OCI-LY1 (cell line): ENCODE measurements at regions not wholly inside any gene's neighbourhood (a gene's known extent, or its start where the extent isn't known, plus 50 kb on each side); places are given as distances from the start of the nearest gene placed in this dataset.

Experiments
- H2AFZ ChIP-seq: fragments of 200-600 bp; sonication (generic), shearing (Covaris generic); 2 replicates; pipeline ENCODE4 v1.6.0; 2014; ENCODE audit warnings: antibody characterized with exemption, mild to moderate bottlenecking, low read length
- H3F3A ChIP-seq: fragments of 200-600 bp; sonication (generic), shearing (Covaris generic); 2 replicates; pipeline ENCODE4 v1.6.0; 2014; ENCODE audit warnings: mild to moderate bottlenecking, antibody characterized with exemption, low read length, moderate library complexity; ENCODE audit not compliant: insufficient read depth
- H3K27ac ChIP-seq: fragments of 200-600 bp; sonication (generic); 2 replicates; pipeline ENCODE4 v1.5.1; 2014; ENCODE audit warnings: low read length, mixed run types, mild to moderate bottlenecking, low read depth; ENCODE audit not compliant: poor library complexity, severe bottlenecking
- H3K27me3 ChIP-seq: fragments of 200-600 bp; sonication (generic); 2 replicates; pipeline ENCODE4 v1.6.0; 2014; ENCODE audit warnings: antibody characterized with exemption, mild to moderate bottlenecking, low read length, moderate library complexity; ENCODE audit not compliant: insufficient read depth
- H3K36me3 ChIP-seq: fragments of 200-600 bp; sonication (generic); 2 replicates; pipeline ENCODE4 v1.6.1; 2014; ENCODE audit warnings: mild to moderate bottlenecking, antibody characterized with exemption, low read length, moderate library complexity, mixed read lengths; ENCODE audit not compliant: insufficient read depth
- H3K4me1 ChIP-seq: fragments of 200-600 bp; sonication (generic); 2 replicates; pipeline ENCODE4 v1.5.1; 2014; ENCODE audit warnings: mild to moderate bottlenecking, low read length, moderate library complexity; ENCODE audit not compliant: insufficient read depth, severe bottlenecking
- H3K4me2 ChIP-seq: fragments of 200-600 bp; sonication (generic), shearing (Covaris generic); 2 replicates; pipeline ENCODE4 v1.6.1; 2014; ENCODE audit warnings: low read length
- H3K4me3 ChIP-seq: fragments of 200-600 bp; sonication (generic); 2 replicates; pipeline ENCODE4 v1.5.1; 2014; ENCODE audit warnings: low read length, low read depth, mild to moderate bottlenecking, mixed read lengths; ENCODE audit not compliant: poor library complexity, severe bottlenecking
- H3K79me2 ChIP-seq: fragments of 200-600 bp; shearing (Covaris generic); 2 replicates; pipeline ENCODE4 v1.6.1; 2016; ENCODE audit warnings: mixed run types, low read length, mixed read lengths; ENCODE audit not compliant: insufficient read depth
- H3K9ac ChIP-seq: fragments of 200-600 bp; sonication (generic), shearing (Covaris generic); 2 replicates; pipeline ENCODE4 v1.6.1; 2014; ENCODE audit warnings: mild to moderate bottlenecking, low read length, mixed read lengths
- H3K9me2 ChIP-seq: fragments of 200-600 bp; sonication (generic), shearing (Covaris generic); 2 replicates; pipeline ENCODE4 v1.6.1; 2014; ENCODE audit warnings: low read depth, mild to moderate bottlenecking, low read length, mixed read lengths
- H3K9me3 ChIP-seq: fragments of 200-600 bp; shearing (Covaris generic); 2 replicates; pipeline ENCODE4 v1.6.1; 2014; ENCODE audit warnings: low read length, mixed read lengths
- H4K20me1 ChIP-seq: fragments of 200-600 bp; sonication (generic), shearing (Covaris generic); 2 replicates; pipeline ENCODE4 v1.6.0; 2016; ENCODE audit warnings: mild to moderate bottlenecking, low read length; ENCODE audit not compliant: insufficient read depth
- CTCF ChIP-seq: fragments of 200-600 bp; sonication (generic), shearing (Covaris generic); IDR thresholded peaks from 2 replicates; pipeline ENCODE4 v1.5.1; 2017; ENCODE audit warnings: mild to moderate bottlenecking, antibody characterized with exemption, low read length, moderate library complexity, mixed read lengths
- EZH2 ChIP-seq: fragments of 200-600 bp; sonication (generic), shearing (Covaris generic); IDR thresholded peaks from 2 replicates; pipeline ENCODE4 v1.8.0; 2017; ENCODE audit warnings: borderline replicate concordance, mixed run types, mild to moderate bottlenecking, antibody characterized with exemption, low read length, moderate library complexity, mixed read lengths

- Histone ChIP-seq H4K20me1 (no peaks in the 10 kb centered on the region), H3K4me1 (no peaks in the 10 kb centered on the region), H3K9ac (no peak overlapping the region), H2AFZ (no peak overlapping the region), H3K27me3 (no peaks in the 10 kb centered on the region), H3K9me3 (no peaks in the 10 kb centered on the region), H3K9me2 (no peaks in the 10 kb centered on the region), H3K27ac (no peak overlapping the region), H3K4me3 (no peak overlapping the region), H3K36me3 (no peaks in the 10 kb centered on the region), H3K4me2 (no peak overlapping the region), H3F3A (no peaks in the 10 kb centered on the region), H3K79me2 (no peaks in the 10 kb centered on the region)
- TF ChIP-seq CTCF, result no peak
- TF ChIP-seq EZH2, result no peak
Measured at GRCh38 chr4:19304028-19304427, 947.7 kb upstream of the SLIT2 start.

GRCh38 chr4:19301527-19301926, 950.2 kb upstream of the SLIT2 start:
- Histone ChIP-seq H2AFZ (no peak overlapping the region), H3K4me2 (no peak overlapping the region), H3K36me3 (no peaks in the 10 kb centered on the region), H3K4me3 (no peak overlapping the region), H3K9me3 (no peaks in the 10 kb centered on the region), H3F3A (no peaks in the 10 kb centered on the region), H3K27ac (no peak overlapping the region), H4K20me1 (no peaks in the 10 kb centered on the region), H3K9me2 (no peaks in the 10 kb centered on the region), H3K9ac (no peak overlapping the region), H3K79me2 (no peaks in the 10 kb centered on the region), H3K4me1 (no peaks in the 10 kb centered on the region), H3K27me3 (no peaks in the 10 kb centered on the region)
- TF ChIP-seq EZH2 (no peak), CTCF (no peak)

- no peaks in the 10 kb centered on the region for H3K27me3 ChIP-seq
- no peaks in the 10 kb centered on the region for H3K9me2 ChIP-seq
Measured at GRCh38 chr4:19300213-19300612, 951.5 kb upstream of the SLIT2 start.

More at GRCh38 chr4:19300213-19300612, 951.5 kb upstream of the SLIT2 start:
- TF ChIP-seq EZH2 (no peak), CTCF (no peak)
- H4K20me1 ChIP-seq, result no peaks in the 10 kb centered on the region
- H2AFZ ChIP-seq, result no peak overlapping the region
- no peaks in the 10 kb centered on the region for H3F3A ChIP-seq
- H3K9me3 ChIP-seq, result no peaks in the 10 kb centered on the region
- no peak overlapping the region for H3K27ac ChIP-seq
- H3K4me1 ChIP-seq, result no peaks in the 10 kb centered on the region
- H3K36me3 ChIP-seq, result no peaks in the 10 kb centered on the region
- no peaks in the 10 kb centered on the region for H3K79me2 ChIP-seq
- H3K9ac ChIP-seq, result no peak overlapping the region
- no peak overlapping the region for H3K4me3 ChIP-seq
- H3K4me2 ChIP-seq, result no peak overlapping the region
